ENCODE measurements at regions not wholly inside any gene's neighbourhood (a gene's known extent, or its start where the extent isn't known, plus 50 kb on each side); places are given as distances from the start of the nearest gene placed in this dataset.

- ChIA-PET POLR2A (no interaction called here), CTCF (interaction anchor here (1.2 kb wide), 1 partner anchor 11 kb away, joined by 6 read pairs; no protein-coding TSS in a partner anchor)
- TF ChIP-seq ATF2 (tag by site-specific recombination; IDR thresholded peaks at IDR 0.05; ENCODE audit: low read depth) (no peak), GLI4 (tag by site-specific recombination; IDR thresholded peaks at IDR 0.05) (no peak), ZNF404 (tag by site-specific recombination; IDR thresholded peaks at IDR 0.05) (no peak), GFI1B (tag by site-specific recombination; IDR thresholded peaks at IDR 0.05) (no peak), ZNF274 (IDR thresholded peaks at IDR 0.05; ENCODE audit: low read length) (no peak), ZNF274 (tag by site-specific recombination; IDR thresholded peaks at IDR 0.05; ENCODE audit: borderline replicate concordance) (no peak), ZNF280C (tag by site-specific recombination; IDR thresholded peaks at IDR 0.05) (no peak), KLF17 (tag by site-specific recombination; IDR thresholded peaks at IDR 0.05) (no peak), SCRT2 (tag by site-specific recombination; IDR thresholded peaks at IDR 0.05) (no peak), ZNF707 (tag by site-specific recombination; IDR thresholded peaks at IDR 0.05) (no peak), TCF7L2 (IDR thresholded peaks at IDR 0.05; ENCODE audit: borderline replicate concordance, low read depth, low read length) (no peak), ZNF830 (tag by site-specific recombination; IDR thresholded peaks at IDR 0.05; ENCODE audit: low read depth) (no peak), ZNF654 (tag by site-specific recombination; IDR thresholded peaks at IDR 0.05; ENCODE audit: low read depth) (no peak), ZFP41 (tag by site-specific recombination; IDR thresholded peaks at IDR 0.05; ENCODE audit: borderline replicate concordance) (no peak), ZFP69B (tag by site-specific recombination; IDR thresholded peaks at IDR 0.05) (no peak), ZNF292 (tag by site-specific recombination; IDR thresholded peaks at IDR 0.05; ENCODE audit: borderline replicate concordance, low read depth) (no peak), ZNF23 (tag by site-specific recombination; IDR thresholded peaks at IDR 0.05; ENCODE audit: borderline replicate concordance) (no peak)
- Histone ChIP-seq H3K9me3 (ENCODE audit: control insufficient read depth, insufficient read depth, low read depth, low read length) (no peaks in the 10 kb centered on the region), H3K4me1 (ENCODE audit: control insufficient read depth, insufficient read depth, low read length) (no peaks in the 10 kb centered on the region), H3K36me3 (ENCODE audit: control insufficient read depth in 2 of 2, insufficient read depth in 1 of 2, low read length in 2 of 2) (no peaks in the 10 kb centered on the region), H3K4me3 (ENCODE audit: low read depth, low read length) (no peak overlapping the region), H3K27ac (ENCODE audit: extremely low read depth, low read depth, low read length) (no peak overlapping the region)
These were observed 262.2 kb upstream of the DDX53 start for GRCh38 chrX:22737541-22737940.

GRCh38 chrX:22739276-22739675 is 260.5 kb upstream of the DDX53 start:
- Histone ChIP-seq H3K27ac (ENCODE audit: extremely low read depth, low read depth, low read length) (no peak overlapping the region), H3K4me3 (ENCODE audit: low read depth, low read length) (no peak overlapping the region), H3K36me3 (ENCODE audit: control insufficient read depth in 2 of 2, insufficient read depth in 1 of 2, low read length in 2 of 2) (no peaks in the 10 kb centered on the region), H3K4me1 (ENCODE audit: control insufficient read depth, insufficient read depth, low read length) (no peaks in the 10 kb centered on the region), H3K9me3 (ENCODE audit: control insufficient read depth, insufficient read depth, low read depth, low read length) (no peaks in the 10 kb centered on the region)
- ChIA-PET POLR2A (no interaction called here), CTCF (interaction anchor here (1.9 kb wide), 1 partner anchor 9 kb away, joined by 15 read pairs; no protein-coding TSS in a partner anchor)
- TF ChIP-seq ZNF354C (tag by site-specific recombination; IDR thresholded peaks at IDR 0.05; ENCODE audit: borderline replicate concordance, low read depth): no peak
- no peak for TF ChIP-seq ZBTB17 (tag by site-specific recombination; IDR thresholded peaks at IDR 0.05)
- no peak for TF ChIP-seq TSHZ1 (tag by site-specific recombination; IDR thresholded peaks at IDR 0.05; ENCODE audit: borderline replicate concordance)
- TF ChIP-seq ZSCAN4 (tag by site-specific recombination; IDR thresholded peaks at IDR 0.05): no peak
- TF ChIP-seq ZBTB20 (tag by site-specific recombination; IDR thresholded peaks at IDR 0.05): no peak
- no peak for TF ChIP-seq ATF2 (tag by site-specific recombination; IDR thresholded peaks at IDR 0.05; ENCODE audit: low read depth)
- no peak for TF ChIP-seq OVOL3 (tag by site-specific recombination; IDR thresholded peaks at IDR 0.05)
- TF ChIP-seq ZNF394 (tag by site-specific recombination; IDR thresholded peaks at IDR 0.05; ENCODE audit: borderline replicate concordance): no peak

Data from HEK293 (cell line).